IMR-90 (cell line): ENCODE measurements at regions not wholly inside any gene's neighbourhood (a gene's known extent, or its start where the extent isn't known, plus 50 kb on each side); places are given as distances from the start of the nearest gene placed in this dataset.

Experiments used
- ATAC-seq: fragments of 200-7000 bp; cut with Tn5 transposase; 2 replicates; pipeline ENCODE4 v1.9.1; 2020; ENCODE audit warnings: low read depth, mild to moderate bottlenecking, moderate library complexity
- BruUV-seq: library from RNA; stranded (reverse); fragments of 400-500 nt; replicated peaks from 2 replicates; lab custom pipeline; 2021; lab: Mats Ljungman, UMichigan
- CTCF ChIA-PET: fragments of 300-600 bp; formaldehyde crosslinking; extraction: SDS; loops from one replicate; lab custom pipeline; 2021; ENCODE audit warnings: antibody characterized with exemption; lab: Yijun Ruan, JAX
- POLR2A ChIA-PET: fragments of 300-600 bp; sonication (Branson Sonifier 250); formaldehyde crosslinking; loops from one replicate; lab custom pipeline; 2022; ENCODE audit warnings: antibody characterized with exemption; ENCODE audit not compliant: unreplicated experiment; lab: Charles Lee
- DNase-seq: peaks from one replicate; pipeline ENCODE4 v3.0.0; 2013
- H2AFZ ChIP-seq: replicated peaks from 2 replicates; pipeline ENCODE3; 2013; ENCODE audit warnings: low read length, mild to moderate bottlenecking; ENCODE audit not compliant: poor library complexity
- H2AK5ac ChIP-seq: 2 replicates; pipeline ENCODE4 v1.6.1; 2013; ENCODE audit warnings: low read depth, low read length, inconsistent platforms
- H2AK9ac ChIP-seq: replicated peaks from 2 replicates; pipeline ENCODE3; 2013; ENCODE audit warnings: mild to moderate bottlenecking, low read depth, low read length, moderate library complexity; ENCODE audit not compliant: poor library complexity
- H2BK120ac ChIP-seq: 2 replicates; pipeline ENCODE4 v1.6.1; 2013; ENCODE audit warnings: low read depth, low read length, inconsistent platforms
- H2BK15ac ChIP-seq: 3 replicates; pipeline ENCODE4 v1.6.1; 2013; ENCODE audit warnings: low read depth, low read length, inconsistent platforms
- H2BK20ac ChIP-seq: 2 replicates; pipeline ENCODE4 v1.6.1; 2013; ENCODE audit warnings: low read depth, mild to moderate bottlenecking, inconsistent platforms, low read length, moderate library complexity
- H2BK5ac ChIP-seq: 2 replicates; pipeline ENCODE4 v1.6.1; 2013; ENCODE audit warnings: mild to moderate bottlenecking, low read depth, low read length, inconsistent platforms; ENCODE audit not compliant: poor library complexity, severe bottlenecking
- H3K14ac ChIP-seq: replicated peaks from 2 replicates; pipeline ENCODE4 v1.6.1; 2013; ENCODE audit warnings: low read depth, low read length, inconsistent platforms
- H3K18ac ChIP-seq: 2 replicates; pipeline ENCODE4 v1.6.1; 2013; ENCODE audit warnings: low read depth, low read length, control low read depth
- H3K23ac ChIP-seq: 2 replicates; pipeline ENCODE4 v1.6.1; 2013; ENCODE audit warnings: low read depth, low read length, inconsistent platforms
- H3K27ac ChIP-seq: 2 replicates; pipeline ENCODE4 v1.5.1; 2013; ENCODE audit warnings: mild to moderate bottlenecking, control low read depth, low read length; ENCODE audit not compliant: insufficient read depth
- H3K27me3 ChIP-seq: 2 replicates; pipeline ENCODE4 v1.6.1; 2013; ENCODE audit warnings: low read length; ENCODE audit not compliant: control insufficient read depth, insufficient read depth
- H3K36me3 ChIP-seq: 2 replicates; pipeline ENCODE4 v1.6.1; 2013; ENCODE audit warnings: low read length, mixed read lengths; ENCODE audit not compliant: control insufficient read depth, insufficient read depth
- H3K4ac ChIP-seq: 2 replicates; pipeline ENCODE4 v1.6.1; 2013; ENCODE audit warnings: low read depth, low read length, inconsistent platforms
- H3K4me1 ChIP-seq: 2 replicates; pipeline ENCODE4 v1.6.1; 2013; ENCODE audit warnings: low read length, mixed read lengths; ENCODE audit not compliant: control insufficient read depth, insufficient read depth
- H3K4me2 ChIP-seq: 2 replicates; pipeline ENCODE4 v1.6.1; 2013; ENCODE audit warnings: low read depth, mild to moderate bottlenecking, control low read depth, low read length, moderate library complexity
- H3K4me3 ChIP-seq: 2 replicates; pipeline ENCODE4 v1.5.1; 2013; ENCODE audit warnings: low read depth, mild to moderate bottlenecking, control low read depth, low read length, moderate library complexity; ENCODE audit not compliant: insufficient read depth
- H3K56ac ChIP-seq: 2 replicates; pipeline ENCODE4 v1.6.1; 2013; ENCODE audit warnings: low read length, inconsistent platforms; ENCODE audit not compliant: insufficient read depth; ENCODE audit errors: extremely low read depth
- H3K79me1 ChIP-seq, 2 experiments: 2 replicates each; pipeline ENCODE4 v1.6.1; 2013; ENCODE audit warnings: low read length in 2 of 2, inconsistent platforms in 1 of 2, low read depth in 1 of 2
- H3K9ac ChIP-seq: 2 replicates; pipeline ENCODE4 v1.6.1; 2013; ENCODE audit warnings: low read depth, low read length, control low read depth
- H3K9me1 ChIP-seq: 2 replicates; pipeline ENCODE4 v1.6.1; 2013; ENCODE audit warnings: low read length, inconsistent platforms; ENCODE audit not compliant: insufficient read depth
- H3K9me3 ChIP-seq: 2 replicates; pipeline ENCODE4 v1.6.1; 2013; ENCODE audit warnings: low read length; ENCODE audit not compliant: control insufficient read depth, insufficient read depth
- H4K20me1 ChIP-seq: 2 replicates; pipeline ENCODE4 v1.6.1; 2013; ENCODE audit warnings: low read length, inconsistent platforms; ENCODE audit not compliant: insufficient read depth
- H4K5ac ChIP-seq: 2 replicates; pipeline ENCODE4 v1.6.1; 2013; ENCODE audit warnings: mild to moderate bottlenecking, low read depth, low read length, control low read depth
- H4K8ac ChIP-seq, 2 experiments: 2 replicates each; pipeline ENCODE4 v1.6.1; 2013; ENCODE audit warnings: low read depth in 2 of 2, low read length in 2 of 2, control low read depth in 1 of 2, inconsistent platforms in 1 of 2
- H4K91ac ChIP-seq: 2 replicates; pipeline ENCODE4 v1.6.1; 2013; ENCODE audit warnings: low read depth, low read length, inconsistent platforms; ENCODE audit not compliant: insufficient read depth
- BHLHE40 ChIP-seq: fragments of 150-350 bp; IDR thresholded peaks from 2 replicates; pipeline ENCODE4 v1.6.1; 2016; ENCODE audit warnings: mild to moderate bottlenecking, low read depth, low read length
- CEBPB ChIP-seq: IDR thresholded peaks from 2 replicates; pipeline ENCODE4 v1.6.1; 2012; ENCODE audit warnings: low read depth, low read length, improper control_type of control experiment
- CHD1 ChIP-seq: IDR thresholded peaks from 2 replicates; pipeline ENCODE4 v1.6.1; 2012; ENCODE audit warnings: low read depth, low read length, improper control_type of control experiment
- FOS ChIP-seq: fragments of 150-350 bp; IDR thresholded peaks from 2 replicates; pipeline ENCODE4 v1.6.1; 2016; ENCODE audit warnings: low read depth, low read length
- MAZ ChIP-seq: IDR thresholded peaks from 2 replicates; pipeline ENCODE4 v1.6.1; 2012; ENCODE audit warnings: low read depth, mild to moderate bottlenecking, low read length, improper control_type of control experiment, moderate library complexity, borderline replicate concordance
- MXI1 ChIP-seq: IDR thresholded peaks from 2 replicates; pipeline ENCODE4 v1.6.1; 2012; ENCODE audit warnings: low read depth, mild to moderate bottlenecking, low read length, moderate library complexity, borderline replicate concordance
- NFE2L2 ChIP-seq: fragments of 150-350 bp; IDR thresholded peaks from 2 replicates; pipeline ENCODE4 v1.6.1; 2016; ENCODE audit warnings: low read depth, mild to moderate bottlenecking, low read length
- POLR2A ChIP-seq: IDR thresholded peaks from 2 replicates; pipeline ENCODE4 v1.6.1; 2012; ENCODE audit warnings: mild to moderate bottlenecking, low read depth, low read length
- RAD21 ChIP-seq: IDR thresholded peaks from 2 replicates; pipeline ENCODE4 v1.6.1; 2012; ENCODE audit warnings: low read length, improper control_type of control experiment
- RCOR1 ChIP-seq: IDR thresholded peaks from 2 replicates; pipeline ENCODE4 v1.6.1; 2012; ENCODE audit warnings: mild to moderate bottlenecking, low read length, improper control_type of control experiment; ENCODE audit not compliant: insufficient replicate concordance
- RFX5 ChIP-seq: IDR thresholded peaks from 2 replicates; pipeline ENCODE4 v1.8.0; 2012; ENCODE audit warnings: low read depth, mild to moderate bottlenecking, low read length, moderate library complexity
- SMC3 ChIP-seq: fragments of 150-350 bp; IDR thresholded peaks from 2 replicates; pipeline ENCODE4 v1.6.1; 2016; ENCODE audit warnings: low read depth, mild to moderate bottlenecking, antibody characterized with exemption, low read length, moderate library complexity
- WGBS, 2 experiments: methylation state at CpG; one replicate each; pipeline versions ENCODE4 v1.1.5 to v1.1.7; 2013; ENCODE audit warnings: missing lambda C conversion rate in 2 of 2; ENCODE audit not compliant: insufficient read length in 1 of 2; ENCODE audit errors: extremely low coverage in 2 of 2; 5-methylcytosine and 5-hydroxymethylcytosine counted together
- dilution Hi-C: fragments of 300-500 bp; cut with HindIII; formaldehyde crosslinking; loops from one replicate; pipeline ENCODE4 v1.14.3; 2018; ENCODE audit warnings: low sequenced_read_pairs; ENCODE audit not compliant: unreplicated experiment
- in situ Hi-C: fragments of 300-500 bp; cut with MboI; formaldehyde crosslinking; loops from 3 replicates; pipeline ENCODE4 v1.14.3; 2019; ENCODE audit warnings: low sequenced_read_pairs, inconsistent platforms, mixed read lengths
- intact Hi-C: fragments of 100-400 bp; cut with micrococcal nuclease; formaldehyde crosslinking; loops from 2 replicates; pipeline ENCODE4 v1.10.0; 2022
- TF ChIP-seq, protein P1 (sequence below): conservative IDR thresholded peaks from 2 replicates; pipeline ENCODE4 v1.5.1; 2012; ENCODE audit warnings: mild to moderate bottlenecking, low read depth, low read length, improper control_type of control experiment
- TF ChIP-seq, protein P2 (sequence below): fragments of 150-350 bp; IDR thresholded peaks from 2 replicates; pipeline ENCODE4 v1.6.1; 2017; ENCODE audit warnings: mild to moderate bottlenecking, antibody characterized with exemption, low read length, low read depth

DNA sequence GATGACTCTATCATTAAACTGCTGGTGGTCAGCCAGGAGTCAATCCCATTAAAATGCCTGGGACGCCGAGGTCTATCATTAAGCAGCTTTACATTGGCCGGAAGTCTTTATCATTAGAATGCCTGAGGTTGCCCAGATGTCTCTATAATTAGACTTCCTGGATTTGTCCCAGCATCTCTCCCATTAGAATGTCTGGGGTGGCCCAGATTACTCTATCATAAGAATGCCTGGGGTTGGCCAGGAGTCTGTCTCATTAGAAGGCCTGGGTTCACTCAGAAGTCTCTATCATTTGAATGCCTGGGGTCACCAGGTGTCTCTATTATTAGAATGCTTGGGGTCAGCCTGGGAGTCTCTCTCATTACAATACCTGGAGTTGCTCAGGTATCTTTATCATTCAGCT lies 2227.2 kb downstream of the TP53TG3F start:
- in situ Hi-C loops = no loop called here
- H2BK5ac ChIP-seq = no peak overlapping the region

More for the DNA sequence above, 2227.2 kb downstream of the TP53TG3F start:
- no peak overlapping the region for H2BK15ac ChIP-seq
- WGBS, 2 experiments = no CpG with 5 or more reads among the region's 3 CpGs
- no TSS peak for BruUV-seq
- ChIA-PET POLR2A (no interaction called here), CTCF (no interaction called here)
- H3K9me1 ChIP-seq = no peaks in the 10 kb centered on the region
- no peak overlapping the region for H4K8ac ChIP-seq
- no peaks in the 10 kb centered on the region for H3K27me3 ChIP-seq
- H3K4me1 ChIP-seq = no peaks in the 10 kb centered on the region
- peaks cover 12% of the 10 kb centered on the region for H3K9me3 ChIP-seq
- TF ChIP-seq SMC3 (no peak), MAZ (no peak), RCOR1 (no peak), FOS (no peak), BHLHE40 (no peak), CEBPB (no peak), MXI1 (no peak), RAD21 (no peak), NFE2L2 (no peak), RFX5 (no peak), POLR2A (no peak), CHD1 (no peak)
- TF ChIP-seq, protein P1, sequence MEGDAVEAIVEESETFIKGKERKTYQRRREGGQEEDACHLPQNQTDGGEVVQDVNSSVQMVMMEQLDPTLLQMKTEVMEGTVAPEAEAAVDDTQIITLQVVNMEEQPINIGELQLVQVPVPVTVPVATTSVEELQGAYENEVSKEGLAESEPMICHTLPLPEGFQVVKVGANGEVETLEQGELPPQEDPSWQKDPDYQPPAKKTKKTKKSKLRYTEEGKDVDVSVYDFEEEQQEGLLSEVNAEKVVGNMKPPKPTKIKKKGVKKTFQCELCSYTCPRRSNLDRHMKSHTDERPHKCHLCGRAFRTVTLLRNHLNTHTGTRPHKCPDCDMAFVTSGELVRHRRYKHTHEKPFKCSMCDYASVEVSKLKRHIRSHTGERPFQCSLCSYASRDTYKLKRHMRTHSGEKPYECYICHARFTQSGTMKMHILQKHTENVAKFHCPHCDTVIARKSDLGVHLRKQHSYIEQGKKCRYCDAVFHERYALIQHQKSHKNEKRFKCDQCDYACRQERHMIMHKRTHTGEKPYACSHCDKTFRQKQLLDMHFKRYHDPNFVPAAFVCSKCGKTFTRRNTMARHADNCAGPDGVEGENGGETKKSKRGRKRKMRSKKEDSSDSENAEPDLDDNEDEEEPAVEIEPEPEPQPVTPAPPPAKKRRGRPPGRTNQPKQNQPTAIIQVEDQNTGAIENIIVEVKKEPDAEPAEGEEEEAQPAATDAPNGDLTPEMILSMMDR = no peak
- TF ChIP-seq, protein P2, sequence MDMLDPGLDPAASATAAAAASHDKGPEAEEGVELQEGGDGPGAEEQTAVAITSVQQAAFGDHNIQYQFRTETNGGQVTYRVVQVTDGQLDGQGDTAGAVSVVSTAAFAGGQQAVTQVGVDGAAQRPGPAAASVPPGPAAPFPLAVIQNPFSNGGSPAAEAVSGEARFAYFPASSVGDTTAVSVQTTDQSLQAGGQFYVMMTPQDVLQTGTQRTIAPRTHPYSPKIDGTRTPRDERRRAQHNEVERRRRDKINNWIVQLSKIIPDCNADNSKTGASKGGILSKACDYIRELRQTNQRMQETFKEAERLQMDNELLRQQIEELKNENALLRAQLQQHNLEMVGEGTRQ = no peak
- no peaks in the 10 kb centered on the region for H3K36me3 ChIP-seq
- H3K27ac ChIP-seq = no peak overlapping the region
- H3K9ac ChIP-seq = no peak overlapping the region
- DNase-seq = no peak
- H2AK5ac ChIP-seq = no peak overlapping the region
- no peak overlapping the region for H3K23ac ChIP-seq
- ATAC-seq = no peak
- intact Hi-C loops (no loop called here), dilution Hi-C loops (no loop called here)
- H2BK20ac ChIP-seq = no peak overlapping the region
- no peak overlapping the region for H2AK9ac ChIP-seq
- H3K79me1 ChIP-seq = no peaks in the 10 kb centered on the region
- H3K4ac ChIP-seq = no peak overlapping the region
- H3K4me3 ChIP-seq = no peak overlapping the region
- no peak overlapping the region for H4K91ac ChIP-seq
- H4K5ac ChIP-seq = no peak overlapping the region
- H3K56ac ChIP-seq = no peak overlapping the region
- H3K18ac ChIP-seq = no peak overlapping the region
- H3K4me2 ChIP-seq = no peak overlapping the region
- no peak overlapping the region for H3K14ac ChIP-seq
- H4K20me1 ChIP-seq = no peaks in the 10 kb centered on the region
- H2BK120ac ChIP-seq = no peak overlapping the region
- H2AFZ ChIP-seq = no peak overlapping the region
